ENCODE measurements at regions not wholly inside any gene's neighbourhood (a gene's known extent, or its start where the extent isn't known, plus 50 kb on each side); places are given as distances from the start of the nearest gene placed in this dataset.

- no peaks in the 10 kb centered on the region for H3K79me2 ChIP-seq (replicated peaks; ENCODE audit: insufficient read depth)
- H3F3A ChIP-seq (replicated peaks; ENCODE audit: low read depth): no peaks in the 10 kb centered on the region
- Mint-ChIP-seq H3K27me3 (ENCODE audit: insufficient read depth, low read depth, poor library complexity) (peaks cover 34% of the 10 kb centered on the region), H3K36me3 (ENCODE audit: low read depth) (no peaks in the 10 kb centered on the region; the same call in 2 of the 3 replicates), H3K4me1 (peaks cover 22% of the 10 kb centered on the region), H3K4me3 (no peak overlapping the region), H3K27ac (no peak overlapping the region), H3K9me3 (no peaks in the 10 kb centered on the region; the same call in 2 of the 3 replicates)
- no peak overlapping the region for H3K4me2 ChIP-seq
- H3K36me3 ChIP-seq (ENCODE audit: insufficient read depth): no peaks in the 10 kb centered on the region
- no peak for ATAC-seq
- H3K27me3 ChIP-seq (ENCODE audit: insufficient read depth): no peaks in the 10 kb centered on the region
- no peaks in the 10 kb centered on the region for H4K20me1 ChIP-seq (replicated peaks; ENCODE audit: insufficient read depth)
- DNase-seq (ENCODE audit: low spot score): no peak
- no peak overlapping the region for H2AFZ ChIP-seq
- no peaks in the 10 kb centered on the region; the same call in none of the 2 replicates for H3K4me1 ChIP-seq (ENCODE audit: insufficient read depth)
- no peak overlapping the region for H3K27ac ChIP-seq (ENCODE audit: low read depth)
- no peak for TF ChIP-seq JUNB (IDR thresholded peaks at IDR 0.05; ENCODE audit: unreplicated experiment)
- no peaks in the 10 kb centered on the region for H3K9me2 ChIP-seq (ENCODE audit: insufficient read depth)
- H3K4me3 ChIP-seq: no peak overlapping the region
Observed at GRCh38 chr13:40316301-40316700, 350.1 kb downstream of the FOXO1 start.

- ATAC-seq: no peak
- Mint-ChIP-seq H3K4me1 (peaks cover 22% of the 10 kb centered on the region), H3K27ac (no peak overlapping the region; the same call in 1 of the 2 replicates)
- TF ChIP-seq EZH2 (IDR thresholded peaks at IDR 0.05; ENCODE audit: low read depth, unreplicated experiment) (no peak), CREB1 (CRISPR knock-in tag; IDR thresholded peaks at IDR 0.05; ENCODE audit: low read depth) (no peak), NANOG (IDR thresholded peaks at IDR 0.05; ENCODE audit: borderline replicate concordance) (no peak), POLR2AphosphoS5 (IDR thresholded peaks at IDR 0.05; ENCODE audit: low read depth) (no peak), ZNF462 (CRISPR knock-in tag; IDR thresholded peaks at IDR 0.05) (no peak), ZNF331 (CRISPR knock-in tag; IDR thresholded peaks at IDR 0.05; ENCODE audit: low read depth) (no peak), ZNF114 (CRISPR knock-in tag; IDR thresholded peaks at IDR 0.05) (no peak), STAT1 (IDR thresholded peaks at IDR 0.05; ENCODE audit: unreplicated experiment) (no peak), EZH2phosphoT487 (IDR thresholded peaks at IDR 0.05; ENCODE audit: unreplicated experiment) (no peak), JUNB (IDR thresholded peaks at IDR 0.05; ENCODE audit: unreplicated experiment) (no peak), ETS1 (IDR thresholded peaks at IDR 0.05) (no peak)
- TF ChIP-seq, protein P1, sequence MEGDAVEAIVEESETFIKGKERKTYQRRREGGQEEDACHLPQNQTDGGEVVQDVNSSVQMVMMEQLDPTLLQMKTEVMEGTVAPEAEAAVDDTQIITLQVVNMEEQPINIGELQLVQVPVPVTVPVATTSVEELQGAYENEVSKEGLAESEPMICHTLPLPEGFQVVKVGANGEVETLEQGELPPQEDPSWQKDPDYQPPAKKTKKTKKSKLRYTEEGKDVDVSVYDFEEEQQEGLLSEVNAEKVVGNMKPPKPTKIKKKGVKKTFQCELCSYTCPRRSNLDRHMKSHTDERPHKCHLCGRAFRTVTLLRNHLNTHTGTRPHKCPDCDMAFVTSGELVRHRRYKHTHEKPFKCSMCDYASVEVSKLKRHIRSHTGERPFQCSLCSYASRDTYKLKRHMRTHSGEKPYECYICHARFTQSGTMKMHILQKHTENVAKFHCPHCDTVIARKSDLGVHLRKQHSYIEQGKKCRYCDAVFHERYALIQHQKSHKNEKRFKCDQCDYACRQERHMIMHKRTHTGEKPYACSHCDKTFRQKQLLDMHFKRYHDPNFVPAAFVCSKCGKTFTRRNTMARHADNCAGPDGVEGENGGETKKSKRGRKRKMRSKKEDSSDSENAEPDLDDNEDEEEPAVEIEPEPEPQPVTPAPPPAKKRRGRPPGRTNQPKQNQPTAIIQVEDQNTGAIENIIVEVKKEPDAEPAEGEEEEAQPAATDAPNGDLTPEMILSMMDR (conservative IDR thresholded peaks at IDR 0.05; ENCODE audit: low read depth in 2 of 2): no peak
Observed at GRCh38 chr13:40317980-40318327, 348.5 kb downstream of the FOXO1 start.

More at GRCh38 chr13:40317980-40318327, 348.5 kb downstream of the FOXO1 start:
- H3K4me2 ChIP-seq: no peak overlapping the region
- H3F3A ChIP-seq (replicated peaks; ENCODE audit: low read depth): no peaks in the 10 kb centered on the region
- H2AFZ ChIP-seq: no peak overlapping the region
- no peak for DNase-seq (ENCODE audit: low spot score)
- H3K27me3 Mint-ChIP-seq (ENCODE audit: insufficient read depth, low read depth, poor library complexity): peaks cover 32% of the 10 kb centered on the region
- H4K20me1 ChIP-seq (replicated peaks; ENCODE audit: insufficient read depth): no peaks in the 10 kb centered on the region
- no peak overlapping the region for H3K4me3 Mint-ChIP-seq
- no peaks in the 10 kb centered on the region for H3K36me3 ChIP-seq (ENCODE audit: insufficient read depth)
- H3K4me1 ChIP-seq (ENCODE audit: insufficient read depth): no peaks in the 10 kb centered on the region; the same call in none of the 2 replicates
- no peaks in the 10 kb centered on the region for H3K27me3 ChIP-seq (ENCODE audit: insufficient read depth)
- H3K79me2 ChIP-seq (replicated peaks; ENCODE audit: insufficient read depth): no peaks in the 10 kb centered on the region
- H3K4me3 ChIP-seq: no peak overlapping the region
- no peaks in the 10 kb centered on the region; the same call in 2 of the 3 replicates for H3K36me3 Mint-ChIP-seq (ENCODE audit: low read depth)
- H3K9me2 ChIP-seq (ENCODE audit: insufficient read depth): no peaks in the 10 kb centered on the region
- H3K9me3 Mint-ChIP-seq: no peaks in the 10 kb centered on the region; the same call in 2 of the 3 replicates
- no peak overlapping the region for H3K27ac ChIP-seq (ENCODE audit: low read depth)

Measured in GM23338 (cell line).